ENCODE measurements at regions not wholly inside any gene's neighbourhood (a gene's known extent, or its start where the extent isn't known, plus 50 kb on each side); places are given as distances from the start of the nearest gene placed in this dataset.

GRCh38 chr22:49052560-49052959 lies 775.1 kb downstream of the BRD1 start:
- TF ChIP-seq, protein P1, sequence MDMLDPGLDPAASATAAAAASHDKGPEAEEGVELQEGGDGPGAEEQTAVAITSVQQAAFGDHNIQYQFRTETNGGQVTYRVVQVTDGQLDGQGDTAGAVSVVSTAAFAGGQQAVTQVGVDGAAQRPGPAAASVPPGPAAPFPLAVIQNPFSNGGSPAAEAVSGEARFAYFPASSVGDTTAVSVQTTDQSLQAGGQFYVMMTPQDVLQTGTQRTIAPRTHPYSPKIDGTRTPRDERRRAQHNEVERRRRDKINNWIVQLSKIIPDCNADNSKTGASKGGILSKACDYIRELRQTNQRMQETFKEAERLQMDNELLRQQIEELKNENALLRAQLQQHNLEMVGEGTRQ (IDR thresholded peaks at IDR 0.05; ENCODE audit: low read depth, low read length): no peak
- TF ChIP-seq, protein P1 (CRISPR knock-in tag; IDR thresholded peaks at IDR 0.05; ENCODE audit: borderline replicate concordance): no peak
- TF ChIP-seq, protein P2, sequence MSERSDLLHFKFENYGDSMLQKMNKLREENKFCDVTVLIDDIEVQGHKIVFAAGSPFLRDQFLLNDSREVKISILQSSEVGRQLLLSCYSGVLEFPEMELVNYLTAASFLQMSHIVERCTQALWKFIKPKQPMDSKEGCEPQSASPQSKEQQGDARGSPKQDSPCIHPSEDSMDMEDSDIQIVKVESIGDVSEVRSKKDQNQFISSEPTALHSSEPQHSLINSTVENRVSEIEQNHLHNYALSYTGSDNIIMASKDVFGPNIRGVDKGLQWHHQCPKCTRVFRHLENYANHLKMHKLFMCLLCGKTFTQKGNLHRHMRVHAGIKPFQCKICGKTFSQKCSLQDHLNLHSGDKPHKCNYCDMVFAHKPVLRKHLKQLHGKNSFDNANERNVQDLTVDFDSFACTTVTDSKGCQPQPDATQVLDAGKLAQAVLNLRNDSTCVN (CRISPR knock-in tag; IDR thresholded peaks at IDR 0.05; ENCODE audit: borderline replicate concordance): no peak
- no peak for TF ChIP-seq ZNF713 (CRISPR knock-in tag; IDR thresholded peaks at IDR 0.05)
- TF ChIP-seq, protein P3, sequence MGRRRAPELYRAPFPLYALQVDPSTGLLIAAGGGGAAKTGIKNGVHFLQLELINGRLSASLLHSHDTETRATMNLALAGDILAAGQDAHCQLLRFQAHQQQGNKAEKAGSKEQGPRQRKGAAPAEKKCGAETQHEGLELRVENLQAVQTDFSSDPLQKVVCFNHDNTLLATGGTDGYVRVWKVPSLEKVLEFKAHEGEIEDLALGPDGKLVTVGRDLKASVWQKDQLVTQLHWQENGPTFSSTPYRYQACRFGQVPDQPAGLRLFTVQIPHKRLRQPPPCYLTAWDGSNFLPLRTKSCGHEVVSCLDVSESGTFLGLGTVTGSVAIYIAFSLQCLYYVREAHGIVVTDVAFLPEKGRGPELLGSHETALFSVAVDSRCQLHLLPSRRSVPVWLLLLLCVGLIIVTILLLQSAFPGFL (CRISPR knock-in tag; IDR thresholded peaks at IDR 0.05): no peak

Measured in HepG2 (cell line).